Bone marrow (tissue), 2 donors: ENCODE measurements at regions not wholly inside any gene's neighbourhood (a gene's known extent, or its start where the extent isn't known, plus 50 kb on each side); places are given as distances from the start of the nearest gene placed in this dataset.

Experiments
- DNase-seq, 2 donors: peaks; one replicate each; lab custom pipeline; 2025; lab: John Stamatoyannopoulos, UW

DNA sequence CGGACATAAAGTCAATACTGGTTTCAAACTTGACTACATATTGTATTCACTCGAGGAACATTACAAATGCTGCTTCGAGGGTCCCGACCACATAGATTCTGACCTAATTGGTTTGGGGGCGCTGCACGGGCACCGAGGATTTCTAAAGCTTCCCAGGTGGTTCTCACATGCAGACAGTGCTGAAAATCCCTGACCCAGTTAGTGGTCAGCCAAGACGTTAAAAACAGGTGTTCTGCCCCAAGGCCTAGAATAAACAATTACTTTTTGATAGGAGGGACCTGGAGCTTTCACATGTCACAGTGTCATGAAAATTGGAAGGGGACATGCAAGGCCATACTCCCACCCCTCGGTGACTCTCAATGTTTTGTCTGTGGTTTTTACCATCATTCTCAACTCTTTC is 368.9 kb downstream of the RNF144A start:
- DNase-seq: no peak

DNA sequence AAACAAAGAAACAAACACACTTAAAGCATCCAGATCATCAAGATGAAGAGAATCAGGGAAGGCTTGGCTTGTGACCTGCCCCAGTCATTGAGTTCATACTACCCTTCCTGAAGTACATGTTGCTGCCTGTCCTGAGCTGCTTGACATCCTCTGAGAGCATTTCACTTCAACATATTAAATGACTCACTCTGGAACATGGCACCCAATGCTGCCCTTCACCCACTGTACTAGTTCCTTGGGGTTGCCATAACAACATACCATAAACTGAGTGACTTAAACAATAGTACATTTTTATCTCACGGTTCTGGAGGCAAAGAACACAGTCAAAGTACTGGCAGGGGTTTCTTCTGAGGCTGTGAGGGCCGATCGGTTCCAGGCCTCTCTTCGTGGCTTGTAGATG is 371.3 kb downstream of the RNF144A start:
- DNase-seq: no peak

DNA sequence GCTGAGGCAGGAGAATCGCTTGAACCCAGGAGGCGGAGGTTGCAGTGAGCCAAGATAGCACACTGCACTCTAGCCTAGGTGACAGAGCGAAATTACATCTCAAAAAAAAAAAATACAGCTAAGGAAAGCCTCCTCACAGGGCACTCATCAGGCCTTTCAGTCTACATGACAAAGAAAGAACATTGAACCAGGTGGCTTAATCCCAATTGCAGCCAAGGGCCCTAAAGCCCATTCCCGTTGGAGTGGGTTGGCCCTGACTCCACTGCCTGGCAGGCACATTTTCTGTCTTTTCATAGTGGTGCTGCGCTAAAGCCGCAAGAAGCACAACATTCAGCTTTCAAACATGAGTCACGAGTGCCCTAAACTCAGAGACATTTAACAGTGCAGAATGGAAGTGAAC is 372.5 kb downstream of the RNF144A start:
- DNase-seq: no peak

DNA sequence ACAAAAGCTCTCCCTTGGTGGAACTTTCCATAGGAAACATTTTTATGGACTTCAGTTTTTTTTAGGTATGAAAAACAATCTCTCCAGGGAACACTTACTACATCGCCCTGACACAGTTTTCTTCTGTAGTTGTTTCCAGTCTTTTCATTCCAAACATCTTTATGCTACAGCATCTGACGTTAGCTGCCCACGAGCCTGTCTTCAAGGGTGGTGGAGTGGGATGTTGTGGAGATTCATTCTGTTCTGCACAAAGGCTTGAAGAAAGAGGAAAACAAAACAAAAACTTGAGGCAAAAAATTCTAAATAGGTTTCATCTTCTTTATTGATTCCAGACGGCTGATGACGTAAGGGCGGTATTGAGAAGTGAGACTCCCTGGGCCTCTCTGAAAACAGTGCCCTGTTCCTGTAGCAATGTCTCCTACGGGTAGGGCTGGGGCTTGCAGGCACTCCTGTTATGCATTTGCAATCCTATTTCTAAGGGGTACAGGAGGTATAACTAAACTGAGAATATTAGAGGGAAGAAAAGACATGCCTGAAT is 375.0 kb downstream of the RNF144A start:
- DNase-seq: no peak

DNA sequence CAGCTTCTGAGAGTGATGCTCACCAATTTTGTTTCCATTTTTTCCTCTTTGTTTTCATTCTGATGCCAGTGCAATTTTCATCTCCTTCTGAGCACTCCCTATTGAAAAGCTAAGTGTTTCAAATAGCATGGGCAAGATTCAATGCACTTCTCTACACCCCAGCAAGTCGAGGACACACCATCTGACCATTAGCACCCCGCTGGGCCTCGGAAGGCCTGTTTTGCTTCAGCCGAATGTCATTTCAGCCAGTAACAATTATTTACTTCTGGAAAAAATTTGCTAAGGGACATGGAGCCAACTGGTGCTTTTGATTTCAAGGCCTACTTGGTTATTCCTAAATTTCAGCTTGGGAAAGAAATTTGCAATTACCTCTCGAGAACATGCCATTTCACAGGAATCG is 392.4 kb downstream of the RNF144A start:
- no peak for DNase-seq

DNA sequence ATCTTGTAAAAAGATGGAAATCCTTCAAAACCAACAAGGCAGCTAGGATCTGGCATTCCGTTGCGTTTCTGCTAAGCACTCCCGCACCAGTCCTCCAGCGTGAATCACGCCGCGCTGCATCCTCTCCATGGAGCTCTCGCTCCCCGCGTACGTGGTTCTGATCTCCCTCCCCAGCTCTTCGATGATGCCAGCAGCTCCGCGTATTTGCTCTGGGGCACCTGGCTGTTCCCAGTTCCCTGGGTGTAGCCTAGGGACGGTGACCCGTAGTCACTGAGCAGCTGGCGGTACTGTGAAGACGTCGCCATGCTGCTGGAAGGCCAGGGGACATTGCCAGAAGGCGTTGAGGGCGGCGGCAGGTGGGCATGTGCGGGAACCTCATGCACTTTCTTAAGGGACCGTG is 407.5 kb downstream of the RNF144A start:
- no peak for DNase-seq

DNA sequence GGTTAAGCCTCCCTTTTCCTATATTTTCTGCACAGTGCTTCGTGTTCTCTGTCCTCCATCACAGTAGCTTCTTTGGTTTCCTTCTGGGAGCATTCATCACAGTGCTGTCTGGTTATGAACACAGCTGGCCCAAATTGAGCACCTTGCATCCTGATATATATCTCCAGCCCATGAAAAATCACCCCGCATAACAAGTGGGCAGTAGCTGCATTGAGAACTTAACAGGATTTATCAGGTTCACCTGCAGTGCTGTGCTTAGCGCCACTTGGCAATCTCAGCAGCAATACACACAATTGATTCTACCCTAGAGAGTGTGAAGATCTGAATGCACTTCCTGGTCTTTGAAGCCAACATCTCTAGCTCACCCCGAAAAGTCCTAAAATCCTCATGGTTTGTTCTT is 408.0 kb downstream of the RNF144A start:
- no peak for DNase-seq

DNA sequence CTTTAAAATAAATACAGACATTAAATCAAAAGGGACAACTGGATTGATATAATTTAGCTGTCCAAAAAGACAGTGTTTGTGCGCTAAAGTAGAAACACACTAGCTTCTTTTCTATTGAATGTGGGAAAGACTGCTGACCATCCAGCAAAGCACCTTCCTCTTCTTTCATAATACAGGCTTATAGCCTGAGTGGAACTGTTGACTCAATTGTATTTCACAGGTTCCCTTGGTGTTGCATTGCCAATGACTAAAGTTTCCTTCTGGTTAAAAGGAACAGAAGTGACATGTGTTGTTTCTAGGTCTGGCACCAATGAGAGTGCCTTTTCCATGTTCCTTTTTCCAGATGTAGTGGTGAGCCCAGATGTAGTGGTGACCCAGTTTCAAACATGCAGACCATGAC is 412.3 kb downstream of the RNF144A start:
- no peak for DNase-seq

DNA sequence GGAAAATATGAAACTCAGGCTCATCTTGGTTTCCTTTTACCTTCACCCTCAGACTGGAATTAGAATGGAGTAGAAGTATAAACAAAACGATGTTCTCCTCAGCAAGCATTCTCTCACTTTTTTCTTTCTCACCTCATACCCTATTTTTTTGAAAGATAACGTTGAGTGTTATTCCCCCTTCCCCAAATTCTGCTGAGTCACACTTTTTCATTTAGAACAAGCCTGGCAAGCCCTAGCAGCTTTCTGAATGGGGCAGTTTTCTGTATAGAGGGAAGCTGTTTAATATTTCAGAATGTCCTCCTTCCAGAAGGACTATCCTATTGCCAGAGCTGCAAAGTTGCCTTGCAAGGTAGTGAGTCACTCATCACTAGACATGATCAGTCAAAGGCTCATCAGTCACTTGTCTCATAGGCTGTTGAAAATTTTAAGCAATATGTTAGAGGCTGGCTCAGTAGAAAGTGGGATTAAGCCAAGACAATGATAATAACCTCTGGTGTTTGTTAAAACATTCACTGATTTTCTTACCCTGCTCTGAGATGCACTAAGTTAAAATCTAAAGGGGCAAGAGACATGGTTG is 416.1 kb downstream of the RNF144A start:
- no peak for DNase-seq

DNA sequence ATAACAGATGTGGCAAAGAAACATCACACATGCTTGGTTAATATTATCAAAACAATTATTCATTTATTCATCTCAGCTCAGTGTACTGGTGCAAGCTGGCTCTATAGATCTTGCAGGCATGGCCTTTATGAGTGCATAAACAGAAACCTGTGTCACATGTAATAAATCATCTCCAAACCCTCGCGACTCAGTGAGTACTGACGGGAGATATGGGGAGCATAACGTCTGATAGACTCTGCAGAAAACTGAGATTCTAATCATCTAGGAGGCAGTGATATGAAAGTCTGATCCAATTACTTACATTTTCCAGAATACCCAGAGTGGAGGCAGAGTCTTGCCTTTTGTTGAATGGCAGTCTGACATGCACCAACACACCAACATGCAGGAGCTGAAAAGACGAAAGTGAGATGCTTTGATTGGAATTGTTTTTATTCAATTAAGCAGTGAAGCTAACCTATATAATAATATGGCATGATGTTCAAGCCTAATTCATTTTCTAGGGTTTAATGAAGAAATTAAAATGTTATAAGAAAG is 416.8 kb downstream of the RNF144A start:
- no peak for DNase-seq

DNA sequence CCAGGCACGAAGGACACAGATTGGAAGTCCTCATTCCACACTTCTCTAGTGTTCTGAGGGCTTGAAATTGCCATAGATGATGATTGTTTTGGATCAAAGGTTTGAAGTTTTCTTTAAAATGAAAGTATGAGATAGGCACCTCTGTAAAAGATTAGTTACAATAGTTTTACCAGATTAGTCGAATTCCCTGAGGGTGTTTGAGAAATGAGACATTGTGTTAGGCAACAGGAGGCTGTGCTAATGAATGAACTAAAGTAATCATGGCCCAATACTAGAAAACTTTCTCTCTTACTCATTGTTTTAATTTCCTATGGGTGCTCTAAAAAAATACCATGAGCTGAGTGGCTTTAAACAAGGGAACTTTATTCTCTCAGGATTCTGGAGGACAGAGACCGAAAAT is 421.7 kb downstream of the RNF144A start:
- DNase-seq: no peak

DNA sequence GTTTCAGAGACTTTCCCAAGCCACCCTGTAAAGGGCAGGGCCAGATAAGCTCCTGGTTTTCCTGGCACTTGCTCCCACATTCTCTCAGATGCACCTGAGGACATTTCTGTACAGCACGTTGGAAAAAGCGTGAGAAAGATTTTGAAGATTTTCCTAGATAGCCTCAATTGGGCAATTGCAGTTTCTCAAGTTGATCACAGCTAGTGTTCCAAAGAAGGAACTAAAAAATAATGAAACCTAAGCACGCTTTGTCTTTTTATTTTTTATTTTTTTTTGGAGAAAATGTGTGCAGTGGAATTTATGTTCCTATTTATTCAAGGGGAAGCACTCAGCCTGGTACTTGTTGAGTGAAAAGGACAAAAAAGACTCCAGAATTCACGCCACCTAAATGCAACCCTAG is 429.1 kb downstream of the RNF144A start:
- no peak for DNase-seq

DNA sequence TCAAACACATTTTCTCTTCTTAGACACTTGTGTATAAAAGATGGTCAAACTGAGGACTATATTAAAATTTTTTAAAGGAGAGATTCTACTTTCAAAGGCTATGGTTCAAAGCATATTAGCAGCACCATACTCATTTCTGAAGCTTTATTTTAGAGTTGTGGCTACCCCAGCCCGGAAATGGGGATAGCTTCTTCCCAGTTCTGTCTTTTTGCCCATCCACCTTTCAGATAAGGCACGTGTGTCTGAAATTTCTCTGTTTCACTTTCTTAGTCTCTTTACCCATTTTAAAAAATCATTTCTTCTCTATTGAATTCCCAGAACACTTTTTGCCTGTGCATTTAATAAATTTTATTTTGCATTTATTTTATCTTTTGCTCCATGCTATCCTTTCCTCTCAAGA is 431.5 kb downstream of the RNF144A start:
- DNase-seq: no peak

DNA sequence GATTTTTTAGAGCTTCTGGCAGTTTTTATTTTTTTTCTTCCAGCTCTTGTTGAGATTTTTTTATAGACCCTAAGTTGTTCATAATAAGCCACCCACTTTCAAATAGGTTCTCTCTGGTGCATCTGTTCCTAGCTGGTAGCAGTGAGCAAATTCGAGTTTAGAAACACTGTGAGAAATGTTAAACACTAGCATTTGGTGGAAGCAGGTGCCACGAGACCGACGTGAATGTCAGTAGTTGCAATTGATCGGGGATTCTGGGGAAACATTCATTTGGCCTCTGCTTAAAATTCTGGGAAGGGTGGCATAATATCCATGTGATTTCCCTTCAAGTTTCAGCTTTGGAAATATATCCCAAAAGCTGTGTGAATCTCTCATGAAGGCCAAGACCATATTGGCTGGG is 435.0 kb downstream of the RNF144A start:
- no peak for DNase-seq

DNA sequence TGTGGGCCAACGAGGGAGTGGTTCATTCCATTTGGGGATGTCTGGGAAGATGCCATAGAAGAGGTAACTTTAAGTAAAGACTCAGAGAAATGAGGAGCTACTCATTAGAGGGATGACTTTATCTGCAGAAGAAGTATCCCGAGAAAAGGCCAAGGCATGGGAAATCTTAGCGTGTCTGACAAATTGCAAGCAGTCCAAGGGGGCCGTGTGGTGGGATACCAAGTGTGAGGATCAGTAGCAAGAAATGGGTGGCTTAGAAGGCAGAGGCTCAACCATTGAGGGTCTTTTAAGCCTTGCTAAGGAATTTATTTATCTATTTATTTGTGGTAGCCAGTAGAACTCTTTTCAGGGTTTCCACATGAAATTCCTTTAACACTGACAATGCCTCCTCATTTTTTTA is 436.4 kb downstream of the RNF144A start:
- no peak for DNase-seq

DNA sequence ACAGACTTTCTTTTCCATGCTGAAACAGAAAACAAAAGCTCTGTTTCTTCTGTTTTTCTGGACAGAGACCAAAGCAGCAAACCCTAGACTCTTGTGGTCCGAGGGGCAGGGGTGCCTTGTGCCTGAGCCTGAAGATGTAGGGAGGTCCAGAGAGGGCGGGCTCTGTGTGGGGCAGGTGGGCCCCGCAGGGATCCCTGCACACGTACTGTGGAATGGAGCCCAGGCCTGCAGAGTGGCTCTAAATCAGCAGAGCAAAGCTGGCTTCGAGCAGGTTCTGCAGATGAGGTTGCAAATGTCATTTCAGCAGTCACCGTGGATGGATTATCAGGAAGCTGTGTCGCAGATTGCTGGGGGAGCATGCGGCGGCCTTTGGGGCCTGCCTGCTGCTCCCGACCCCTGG is 438.6 kb downstream of the RNF144A start:
- no peak for DNase-seq

DNA sequence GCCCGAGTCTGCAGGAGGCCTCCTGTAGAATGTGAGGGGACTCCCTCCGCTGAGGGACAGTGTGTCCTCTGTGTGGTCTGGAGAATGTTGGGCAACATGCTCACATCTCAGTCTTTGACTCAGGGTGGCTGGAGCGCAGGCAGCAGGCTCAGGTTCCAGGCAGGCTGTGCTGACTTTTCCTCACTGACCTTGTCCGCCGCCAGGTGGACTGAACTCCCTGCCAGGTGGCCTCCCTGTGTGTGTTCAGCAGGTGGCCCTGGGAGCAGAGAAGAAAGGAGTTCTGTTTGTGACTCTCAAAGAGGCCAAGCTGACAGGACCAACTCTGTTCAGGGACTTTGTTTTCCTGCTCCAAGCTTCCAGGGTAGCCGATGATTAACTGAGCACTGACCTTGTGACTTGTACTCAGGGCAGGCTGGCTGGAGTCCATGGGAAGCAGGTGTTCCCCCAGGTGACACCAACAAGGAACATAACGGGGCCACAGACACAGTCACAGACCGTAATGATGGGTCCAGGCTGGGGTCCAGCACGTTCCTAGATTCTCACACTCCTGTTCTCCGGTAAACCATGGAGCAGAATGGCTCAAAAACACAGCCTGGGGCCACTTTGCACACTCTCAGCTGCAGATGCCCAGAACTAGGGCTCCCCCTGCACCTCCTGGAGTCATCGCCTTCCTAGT is 439.8 kb downstream of the RNF144A start:
- no peak for DNase-seq

DNA sequence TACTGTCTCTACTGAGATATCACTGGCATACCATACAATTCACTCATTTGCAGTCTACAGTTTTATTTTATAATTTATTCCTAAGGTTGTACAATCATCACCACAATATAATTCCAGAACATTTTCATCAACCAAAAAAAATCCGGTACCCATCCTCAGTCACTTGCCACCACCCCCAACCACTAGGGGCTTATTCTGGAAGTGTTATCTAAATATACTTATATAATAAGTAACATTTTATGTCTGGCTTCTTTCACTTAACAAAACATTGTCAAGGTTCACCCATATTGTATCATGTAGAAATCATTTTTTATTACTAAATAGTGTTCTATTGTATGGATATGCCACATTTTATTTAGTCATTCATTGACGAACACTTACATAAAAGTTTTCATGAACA is 440.8 kb downstream of the RNF144A start:
- DNase-seq: no peak

DNA sequence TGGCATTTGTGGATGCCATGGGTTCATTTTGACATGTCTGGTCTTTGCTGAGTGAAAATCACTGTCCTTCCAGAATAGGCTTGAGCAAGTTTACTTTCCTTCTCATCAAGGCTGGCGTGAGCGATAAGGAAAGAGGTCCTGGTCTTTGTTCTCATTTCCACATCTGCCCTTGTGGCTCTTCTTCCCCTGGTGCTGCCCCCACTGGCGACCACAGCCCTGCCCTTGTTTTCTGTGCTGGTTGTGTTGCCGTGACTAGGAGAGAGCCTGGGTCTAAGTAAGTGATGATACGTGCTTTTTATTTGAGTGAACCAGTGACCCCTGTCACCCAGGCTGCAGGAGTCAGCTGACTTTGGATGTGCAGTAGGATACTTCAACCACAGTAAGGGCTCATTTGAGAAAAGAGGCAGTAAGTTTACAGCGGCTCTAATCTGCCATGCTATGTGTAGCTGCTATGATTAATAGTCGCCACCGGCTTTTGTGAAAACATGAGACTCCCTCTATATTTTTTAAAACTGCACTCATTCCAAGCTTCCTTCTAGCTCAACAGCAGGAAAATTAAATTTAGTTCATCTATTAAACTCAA is 441.7 kb downstream of the RNF144A start:
- DNase-seq: no peak

DNA sequence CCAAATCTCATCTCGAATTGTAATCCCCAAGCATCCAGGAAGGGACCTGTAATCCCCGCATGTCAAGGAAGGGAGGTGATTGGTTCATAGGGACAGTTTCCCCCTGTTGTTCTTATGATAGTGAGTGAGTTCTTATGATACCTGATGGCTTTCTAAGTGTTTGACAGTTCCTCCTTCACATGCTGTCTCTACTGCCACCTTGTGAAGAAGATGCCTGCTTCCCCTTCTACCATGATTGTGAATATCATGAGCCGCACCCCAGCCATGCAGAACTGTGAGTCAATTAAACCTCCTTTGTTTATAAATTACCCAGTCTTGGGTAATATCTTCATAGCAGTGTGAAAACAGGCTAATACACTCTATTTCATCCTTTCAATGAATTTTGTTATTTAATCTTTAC is 446.7 kb downstream of the RNF144A start:
- no peak for DNase-seq

DNA sequence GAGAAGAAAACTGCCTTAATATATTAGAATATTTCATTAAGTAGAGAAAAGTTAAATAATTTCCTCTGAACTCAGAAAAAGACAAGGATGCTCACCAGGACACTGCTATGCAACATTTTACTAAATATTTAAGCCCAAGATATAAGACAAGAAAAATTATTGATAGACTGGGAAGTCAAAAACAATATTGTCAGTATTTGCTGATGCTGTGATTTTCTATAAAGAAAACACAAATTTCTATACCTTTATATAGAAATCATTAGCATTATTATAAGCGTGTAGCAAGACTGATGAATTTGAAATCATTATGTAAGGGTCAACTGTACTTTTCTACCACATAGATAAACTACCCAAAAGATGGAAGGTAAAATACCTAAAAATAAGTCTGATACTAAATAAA is 451.0 kb downstream of the RNF144A start:
- DNase-seq: no peak

DNA sequence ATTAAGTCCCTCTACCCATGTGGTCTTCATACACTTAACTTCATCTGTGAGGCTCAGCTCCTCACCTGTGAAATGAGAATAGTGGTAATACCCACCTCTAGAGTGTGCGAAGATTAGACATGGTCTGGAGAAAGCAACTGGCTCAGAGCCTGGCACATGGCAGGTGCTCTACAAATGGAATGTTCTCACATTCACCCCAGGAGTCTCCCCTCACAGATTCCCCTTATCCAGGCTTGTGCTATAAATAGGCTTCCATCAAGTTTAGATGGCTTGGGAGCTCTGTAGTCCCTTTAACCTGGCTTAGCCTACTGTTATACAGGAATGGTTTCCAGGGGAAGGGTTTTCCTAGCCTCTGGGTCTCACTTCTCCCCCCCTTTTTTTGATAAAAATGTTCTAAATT is 455.9 kb downstream of the RNF144A start:
- no peak for DNase-seq

DNA sequence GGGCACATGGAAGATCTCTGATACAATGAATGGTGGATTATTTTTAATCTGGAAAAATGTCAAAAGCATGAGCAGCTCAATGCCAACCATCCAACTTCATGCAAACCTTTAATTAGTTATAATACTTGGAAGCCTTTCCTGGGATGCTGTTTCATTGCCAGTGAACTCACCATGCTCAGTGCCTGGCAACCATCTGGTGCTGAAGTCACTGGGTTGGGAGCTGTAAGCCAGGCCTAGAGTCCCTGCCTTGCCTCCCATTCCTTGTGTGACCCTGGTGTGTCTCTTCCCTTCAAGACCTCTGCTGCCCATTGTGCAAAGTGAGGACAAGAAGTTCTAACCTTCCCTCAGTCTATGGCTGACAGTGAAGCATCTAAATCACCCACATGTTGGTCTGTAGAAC is 458.7 kb downstream of the RNF144A start:
- no peak for DNase-seq
